Transverse colon (tissue), 4 donors: ENCODE measurements at regions not wholly inside any gene's neighbourhood (a gene's known extent, or its start where the extent isn't known, plus 50 kb on each side); places are given as distances from the start of the nearest gene placed in this dataset.
"Not testable (repeated sequence)": the region's sequence is repeated elsewhere in the genome, so short reads cannot be mapped to it uniquely, and the experiment has no call there.

Experiments used
- EP300 ChIP-seq: sonication (generic); formaldehyde crosslinking; IDR thresholded peaks from one replicate; pipeline ENCODE4 v1.6.1; 2017; ENCODE audit warnings: antibody characterized with exemption, low read depth
- POLR2A ChIP-seq: fragments of 450-650 bp; IDR thresholded peaks from one replicate; pipeline ENCODE4 v1.6.1; 2016; ENCODE audit warnings: antibody characterized with exemption, mild to moderate bottlenecking, moderate library complexity
- POLR2AphosphoS5 ChIP-seq, 3 donors: sonication (generic); formaldehyde crosslinking; IDR thresholded peaks; one replicate each; pipeline ENCODE4 v1.6.1; 2016; ENCODE audit warnings: antibody characterized with exemption in 3 of 3
- TF ChIP-seq, protein P1 (sequence below), 5 experiments: fragments of 200-600 bp in 3 of 5; fragments of 450-650 bp in 2 of 5; sonication (generic) in 3 of 5; IDR thresholded peaks; 1 replicate in 2 of 5; 2 replicates in 3 of 5; pipeline ENCODE4 v1.5.1; 2016 to 2017; ENCODE audit warnings: antibody characterized with exemption in 5 of 5, inconsistent platforms in 3 of 5, mild to moderate bottlenecking in 2 of 5, moderate library complexity in 1 of 5

GRCh38 chr5:120181238-120181637 is 282.9 kb upstream of the PRR16 start:
- TF ChIP-seq, protein P1, sequence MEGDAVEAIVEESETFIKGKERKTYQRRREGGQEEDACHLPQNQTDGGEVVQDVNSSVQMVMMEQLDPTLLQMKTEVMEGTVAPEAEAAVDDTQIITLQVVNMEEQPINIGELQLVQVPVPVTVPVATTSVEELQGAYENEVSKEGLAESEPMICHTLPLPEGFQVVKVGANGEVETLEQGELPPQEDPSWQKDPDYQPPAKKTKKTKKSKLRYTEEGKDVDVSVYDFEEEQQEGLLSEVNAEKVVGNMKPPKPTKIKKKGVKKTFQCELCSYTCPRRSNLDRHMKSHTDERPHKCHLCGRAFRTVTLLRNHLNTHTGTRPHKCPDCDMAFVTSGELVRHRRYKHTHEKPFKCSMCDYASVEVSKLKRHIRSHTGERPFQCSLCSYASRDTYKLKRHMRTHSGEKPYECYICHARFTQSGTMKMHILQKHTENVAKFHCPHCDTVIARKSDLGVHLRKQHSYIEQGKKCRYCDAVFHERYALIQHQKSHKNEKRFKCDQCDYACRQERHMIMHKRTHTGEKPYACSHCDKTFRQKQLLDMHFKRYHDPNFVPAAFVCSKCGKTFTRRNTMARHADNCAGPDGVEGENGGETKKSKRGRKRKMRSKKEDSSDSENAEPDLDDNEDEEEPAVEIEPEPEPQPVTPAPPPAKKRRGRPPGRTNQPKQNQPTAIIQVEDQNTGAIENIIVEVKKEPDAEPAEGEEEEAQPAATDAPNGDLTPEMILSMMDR (IDR thresholded peaks at IDR 0.05): not testable (repeated sequence)
- not testable (repeated sequence) for TF ChIP-seq POLR2AphosphoS5 (IDR thresholded peaks at IDR 0.05); POLR2A; EP300
